Endodermal cell (in vitro differentiated cells): ENCODE measurements at regions not wholly inside any gene's neighbourhood (a gene's known extent, or its start where the extent isn't known, plus 50 kb on each side); places are given as distances from the start of the nearest gene placed in this dataset.

Experiments
- DNase-seq: peaks from one replicate; pipeline ENCODE4 v3.0.0-alpha.2; 2017
- H3K27ac ChIP-seq: 2 replicates; pipeline ENCODE4 v1.5.1; 2013; ENCODE audit warnings: mild to moderate bottlenecking, low read depth, low read length, moderate library complexity
- H3K27me3 ChIP-seq: 2 replicates; pipeline ENCODE4 v1.6.1; 2013; ENCODE audit warnings: mild to moderate bottlenecking, low read length, moderate library complexity; ENCODE audit not compliant: insufficient read depth, control insufficient read depth, poor library complexity, severe bottlenecking
- H3K36me3 ChIP-seq: 2 replicates; pipeline ENCODE4 v1.7.0; 2013; ENCODE audit warnings: mild to moderate bottlenecking, low read length, moderate library complexity; ENCODE audit not compliant: control insufficient read depth, insufficient read depth
- H3K4me1 ChIP-seq: one replicate; pipeline ENCODE4 v1.7.0; 2013; ENCODE audit warnings: low read length; ENCODE audit not compliant: control insufficient read depth, insufficient read depth
- H3K4me3 ChIP-seq: 2 replicates; pipeline ENCODE4 v1.5.1; 2013; ENCODE audit warnings: mild to moderate bottlenecking, low read length, moderate library complexity
- H3K9ac ChIP-seq: 2 replicates; pipeline ENCODE4 v1.6.1; 2013; ENCODE audit warnings: mild to moderate bottlenecking, low read length, moderate library complexity; ENCODE audit not compliant: poor library complexity, severe bottlenecking; ENCODE audit errors: extremely low read depth
- H3K9me3 ChIP-seq: 2 replicates; pipeline ENCODE4 v1.6.1; 2013; ENCODE audit warnings: mild to moderate bottlenecking, low read length, moderate library complexity; ENCODE audit not compliant: control insufficient read depth
- H3K27ac Mint-ChIP-seq: 2 replicates; pipeline ENCODE4 v1.8.0; 2020; ENCODE audit warnings: mixed read lengths
- H3K27me3 Mint-ChIP-seq: 2 replicates; pipeline ENCODE4 v1.8.0; 2021; ENCODE audit warnings: mild to moderate bottlenecking, mixed read lengths; ENCODE audit not compliant: insufficient read depth
- H3K36me3 Mint-ChIP-seq: 2 replicates; pipeline ENCODE4 v1.8.0; 2020; ENCODE audit warnings: low read depth, mixed read lengths
- H3K4me1 Mint-ChIP-seq: 2 replicates; pipeline ENCODE4 v1.8.0; 2020; ENCODE audit warnings: mixed read lengths
- H3K4me3 Mint-ChIP-seq: 2 replicates; pipeline ENCODE4 v1.8.0; 2020; ENCODE audit warnings: mild to moderate bottlenecking, moderate library complexity, mixed read lengths
- H3K9me3 Mint-ChIP-seq: 2 replicates; pipeline ENCODE4 v1.8.0; 2020; ENCODE audit warnings: mild to moderate bottlenecking, mixed read lengths
- CTCF ChIP-seq: fragments of 200-600 bp; sonication (generic); conservative IDR thresholded peaks from 2 replicates; pipeline ENCODE4 v1.5.0; 2021; ENCODE audit warnings: antibody characterized with exemption, mild to moderate bottlenecking
- WGBS, 2 experiments: methylation state at CpG; one replicate each; pipeline versions ENCODE4 v1.1.5 to v1.1.7; 2013; ENCODE audit warnings: missing lambda C conversion rate in 2 of 2, mixed read lengths in 1 of 2; ENCODE audit not compliant: insufficient coverage in 1 of 2, insufficient read length in 1 of 2; 5-methylcytosine and 5-hydroxymethylcytosine counted together

- peaks cover 12% of the 10 kb centered on the region for H3K9me3 Mint-ChIP-seq
- peaks cover 11% of the 10 kb centered on the region for H3K4me1 Mint-ChIP-seq
- no peaks in the 10 kb centered on the region for H3K4me1 ChIP-seq
- DNase-seq: no peak
- H3K36me3 Mint-ChIP-seq: no peaks in the 10 kb centered on the region
- no peak overlapping the region for H3K27ac Mint-ChIP-seq
- H3K9ac ChIP-seq: no peak overlapping the region
- H3K4me3 Mint-ChIP-seq: no peak overlapping the region
- TF ChIP-seq CTCF: no peak
- no CpG with 5 or more reads among the region's 1 CpG for whole genome bisulfite sequencing, 2 experiments
- H3K27ac ChIP-seq: no peak overlapping the region
- peaks cover 5% of the 10 kb centered on the region for H3K9me3 ChIP-seq
- H3K4me3 ChIP-seq: no peak overlapping the region
- no peaks in the 10 kb centered on the region for H3K27me3 Mint-ChIP-seq
- no peaks in the 10 kb centered on the region for H3K27me3 ChIP-seq
- no peaks in the 10 kb centered on the region for H3K36me3 ChIP-seq
Measured at GRCh38 chr3:26102376-26102775, 312.5 kb downstream of the OXSM start.

GRCh38 chr3:26104851-26105251, 315.0 kb downstream of the OXSM start:
- WGBS, 2 experiments: 58 to 73% methylated on average over 1 to 2 of the region's 2 CpGs
- no peaks in the 10 kb centered on the region for H3K27me3 ChIP-seq
- no peak overlapping the region for H3K9ac ChIP-seq
- TF ChIP-seq CTCF: no peak
- H3K36me3 Mint-ChIP-seq: no peaks in the 10 kb centered on the region
- H3K4me1 ChIP-seq: no peaks in the 10 kb centered on the region
- H3K27ac ChIP-seq: peak overlapping the region; percentile 47
- no peaks in the 10 kb centered on the region for H3K36me3 ChIP-seq
- H3K27me3 Mint-ChIP-seq: no peaks in the 10 kb centered on the region
- no peak overlapping the region for H3K4me3 ChIP-seq
- peak overlapping the region; percentile 9 for H3K27ac Mint-ChIP-seq
- H3K4me1 Mint-ChIP-seq: peaks cover 11% of the 10 kb centered on the region
- no peak overlapping the region for H3K4me3 Mint-ChIP-seq
- no peaks in the 10 kb centered on the region for H3K9me3 Mint-ChIP-seq
- no peaks in the 10 kb centered on the region for H3K9me3 ChIP-seq
- no peak for DNase-seq

- Mint-ChIP-seq H3K27ac (no peak overlapping the region), H3K9me3 (no peaks in the 10 kb centered on the region), H3K36me3 (no peaks in the 10 kb centered on the region), H3K4me1 (peaks cover 11% of the 10 kb centered on the region), H3K4me3 (no peak overlapping the region), H3K27me3 (no peaks in the 10 kb centered on the region)
- Histone ChIP-seq H3K9ac (no peak overlapping the region), H3K9me3 (no peaks in the 10 kb centered on the region), H3K27ac (peak overlapping the region; percentile 47), H3K4me1 (no peaks in the 10 kb centered on the region), H3K27me3 (no peaks in the 10 kb centered on the region), H3K36me3 (no peaks in the 10 kb centered on the region), H3K4me3 (no peak overlapping the region)
- TF ChIP-seq CTCF: no peak
- no peak for DNase-seq
- WGBS, 2 experiments: 92 to 100% methylated on average over 3 to 4 of the region's 4 CpGs
Measured at GRCh38 chr3:26105261-26105660, 315.4 kb downstream of the OXSM start.
